Mesothelial cell of epicardium (in vitro differentiated cells): ENCODE measurements at regions not wholly inside any gene's neighbourhood (a gene's known extent, or its start where the extent isn't known, plus 50 kb on each side); places are given as distances from the start of the nearest gene placed in this dataset.

Experiments used
- DNase-seq, 2 experiments: peaks; one replicate each; pipeline ENCODE4 v3.0.0; 2021; ENCODE audit warnings: low spot score in 2 of 2; ENCODE audit not compliant: unreplicated experiment in 2 of 2
- H3K27ac Mint-ChIP-seq: 2 replicates; pipeline ENCODE4 v1.8.0; 2021; ENCODE audit warnings: mixed read lengths
- H3K27me3 Mint-ChIP-seq: 2 replicates; pipeline ENCODE4 v1.8.0; 2021; ENCODE audit warnings: low read depth, mixed read lengths
- H3K36me3 Mint-ChIP-seq: 2 replicates; pipeline ENCODE4 v1.8.0; 2021; ENCODE audit warnings: mixed read lengths
- H3K4me1 Mint-ChIP-seq: 2 replicates; pipeline ENCODE4 v1.8.0; 2021; ENCODE audit warnings: mixed read lengths
- H3K4me3 Mint-ChIP-seq: 2 replicates; pipeline ENCODE4 v1.8.0; 2021; ENCODE audit warnings: mild to moderate bottlenecking, moderate library complexity, mixed read lengths
- H3K9me3 Mint-ChIP-seq: 2 replicates; pipeline ENCODE4 v1.8.0; 2021; ENCODE audit warnings: mixed read lengths
- TF ChIP-seq, protein P1 (sequence below): fragments of 200-600 bp; sonication (generic); IDR thresholded peaks from one replicate; pipeline ENCODE4 v1.5.0; 2021; ENCODE audit warnings: antibody characterized with exemption; ENCODE audit not compliant: unreplicated experiment

DNA sequence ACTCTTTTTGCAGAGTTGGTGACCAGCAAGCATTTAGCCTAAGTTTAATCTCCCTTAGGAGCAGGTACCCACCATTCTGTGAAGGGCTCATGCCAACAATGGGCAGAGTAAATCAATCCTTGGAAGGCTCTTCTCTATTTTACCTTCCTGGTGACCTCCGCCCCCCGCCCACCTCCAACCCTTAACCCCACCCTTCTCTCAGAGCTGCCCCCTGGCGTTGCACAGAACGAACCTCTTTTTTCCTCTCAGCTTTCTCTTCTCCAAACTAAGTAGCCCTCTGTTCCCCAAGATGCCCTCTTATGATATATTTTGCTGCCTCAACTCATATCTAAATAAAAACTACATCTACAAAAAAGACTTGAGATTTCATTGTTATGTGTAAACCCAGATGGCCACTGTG is 186.8 kb downstream of the SEC16B start:
- Mint-ChIP-seq H3K9me3 (no peaks in the 10 kb centered on the region), H3K27ac (no peak overlapping the region), H3K4me3 (no peak overlapping the region)

DNA sequence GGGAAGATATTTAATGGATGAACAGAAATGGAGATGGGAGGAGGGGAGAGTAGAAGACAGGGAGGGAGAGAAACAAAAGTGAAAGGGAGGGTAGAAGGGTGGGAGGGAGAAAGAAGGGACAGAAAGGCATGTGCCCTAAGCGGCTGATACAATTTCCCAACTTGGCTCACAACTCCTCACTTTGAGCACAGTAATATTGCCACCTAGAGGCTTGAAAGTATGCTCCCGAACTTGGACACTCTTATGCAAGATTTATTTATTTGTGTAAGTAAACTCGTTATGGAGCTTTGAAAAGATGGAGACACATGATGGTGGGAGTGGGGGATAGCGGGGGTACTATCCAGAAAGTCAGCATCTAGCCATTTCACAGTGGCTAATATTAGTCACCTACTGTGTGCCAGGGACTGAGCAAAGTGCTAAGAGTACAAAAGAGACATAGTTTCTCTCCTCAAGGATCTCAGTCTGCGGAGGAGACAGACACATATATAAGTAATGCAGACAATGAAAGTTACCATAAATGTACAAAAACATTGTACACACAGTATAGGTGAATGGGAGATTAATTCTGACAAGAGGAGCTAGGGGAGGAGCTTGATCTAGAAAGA is 189.7 kb downstream of the SEC16B start:
- Mint-ChIP-seq H3K27me3 (peaks cover 24% of the 10 kb centered on the region), H3K36me3 (no peaks in the 10 kb centered on the region), H3K4me3 (no peak overlapping the region), H3K4me1 (peaks cover 21% of the 10 kb centered on the region), H3K27ac (no peak overlapping the region), H3K9me3 (peaks cover 3% of the 10 kb centered on the region)
- TF ChIP-seq, protein P1, sequence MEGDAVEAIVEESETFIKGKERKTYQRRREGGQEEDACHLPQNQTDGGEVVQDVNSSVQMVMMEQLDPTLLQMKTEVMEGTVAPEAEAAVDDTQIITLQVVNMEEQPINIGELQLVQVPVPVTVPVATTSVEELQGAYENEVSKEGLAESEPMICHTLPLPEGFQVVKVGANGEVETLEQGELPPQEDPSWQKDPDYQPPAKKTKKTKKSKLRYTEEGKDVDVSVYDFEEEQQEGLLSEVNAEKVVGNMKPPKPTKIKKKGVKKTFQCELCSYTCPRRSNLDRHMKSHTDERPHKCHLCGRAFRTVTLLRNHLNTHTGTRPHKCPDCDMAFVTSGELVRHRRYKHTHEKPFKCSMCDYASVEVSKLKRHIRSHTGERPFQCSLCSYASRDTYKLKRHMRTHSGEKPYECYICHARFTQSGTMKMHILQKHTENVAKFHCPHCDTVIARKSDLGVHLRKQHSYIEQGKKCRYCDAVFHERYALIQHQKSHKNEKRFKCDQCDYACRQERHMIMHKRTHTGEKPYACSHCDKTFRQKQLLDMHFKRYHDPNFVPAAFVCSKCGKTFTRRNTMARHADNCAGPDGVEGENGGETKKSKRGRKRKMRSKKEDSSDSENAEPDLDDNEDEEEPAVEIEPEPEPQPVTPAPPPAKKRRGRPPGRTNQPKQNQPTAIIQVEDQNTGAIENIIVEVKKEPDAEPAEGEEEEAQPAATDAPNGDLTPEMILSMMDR = peak; percentile 44
- DNase-seq = no peak

More for the DNA sequence above, 186.8 kb downstream of the SEC16B start:
- TF ChIP-seq, protein P1 = no peak
- H3K36me3 Mint-ChIP-seq = no peaks in the 10 kb centered on the region
- H3K4me1 Mint-ChIP-seq = peaks cover 21% of the 10 kb centered on the region
- DNase-seq = no peak
- peaks cover 47% of the 10 kb centered on the region for H3K27me3 Mint-ChIP-seq

DNA sequence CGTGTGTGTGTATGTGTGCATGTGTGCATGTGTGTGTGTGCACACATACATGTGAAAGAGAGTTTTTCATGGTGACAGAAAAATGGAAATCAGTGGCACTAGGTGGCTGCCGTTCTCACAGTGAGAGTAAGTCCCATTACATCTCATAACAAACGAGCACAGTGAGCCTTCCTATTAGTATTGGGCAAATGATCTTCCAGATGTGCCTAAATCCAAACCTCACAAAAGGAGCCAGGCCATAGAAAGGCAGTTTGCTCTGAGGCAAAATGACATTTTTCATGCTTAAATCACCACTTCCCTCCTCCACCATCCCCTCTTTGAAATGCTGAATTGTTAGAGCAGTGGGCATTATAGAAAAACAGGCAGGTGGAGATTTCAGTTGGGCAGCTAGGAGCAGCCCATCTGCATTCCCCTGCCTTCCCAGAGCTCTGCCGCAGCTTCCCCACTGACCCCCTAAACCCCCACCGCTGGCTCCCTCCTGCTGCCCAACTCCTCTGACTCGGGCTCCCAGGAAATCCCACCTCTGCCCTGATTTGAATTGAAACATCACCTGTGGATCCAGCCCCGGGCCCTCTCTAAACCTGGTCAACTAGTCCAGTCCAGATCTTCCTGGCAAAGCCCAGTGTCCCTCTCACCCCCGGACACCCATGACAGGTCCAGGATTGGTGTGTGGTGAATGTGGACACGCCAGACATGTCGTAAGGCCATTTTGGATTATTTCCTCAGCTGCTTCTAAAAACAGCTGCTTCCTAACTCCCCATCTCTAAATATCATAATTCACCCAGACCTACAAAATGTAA is 190.5 kb downstream of the SEC16B start:
- DNase-seq = no peak
- H3K4me3 Mint-ChIP-seq = no peak overlapping the region
- H3K27ac Mint-ChIP-seq = no peak overlapping the region
- H3K36me3 Mint-ChIP-seq = no peaks in the 10 kb centered on the region
- H3K4me1 Mint-ChIP-seq = peaks cover 21% of the 10 kb centered on the region
- TF ChIP-seq, protein P1 = no peak
- H3K27me3 Mint-ChIP-seq = peaks cover 18% of the 10 kb centered on the region
- peaks cover 11% of the 10 kb centered on the region for H3K9me3 Mint-ChIP-seq

DNA sequence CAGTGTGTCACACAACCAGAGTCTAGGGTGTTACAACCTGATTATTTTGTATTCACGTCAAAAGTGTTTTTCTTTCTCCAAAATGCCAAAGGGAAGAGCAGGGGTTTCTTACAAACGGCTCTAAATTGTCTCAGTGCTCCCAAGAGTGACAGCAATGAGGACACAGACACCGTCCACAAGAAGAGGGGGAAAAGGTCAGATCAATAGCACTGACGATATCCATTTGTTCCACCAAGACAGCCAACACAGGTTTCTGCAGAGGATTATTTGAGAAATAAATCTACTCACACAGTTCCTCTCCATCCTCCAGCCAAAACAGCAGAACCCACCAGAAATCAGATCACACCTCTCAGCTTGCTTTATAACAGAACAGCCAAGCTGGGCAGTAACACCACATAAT is 193.9 kb downstream of the SEC16B start:
- TF ChIP-seq, protein P1 = no peak
- Mint-ChIP-seq H3K27me3 (peaks cover 2% of the 10 kb centered on the region), H3K9me3 (peaks cover 26% of the 10 kb centered on the region), H3K36me3 (peaks cover 4% of the 10 kb centered on the region), H3K27ac (no peak overlapping the region), H3K4me1 (peaks cover 21% of the 10 kb centered on the region), H3K4me3 (no peak overlapping the region)
- DNase-seq = no peak

DNA sequence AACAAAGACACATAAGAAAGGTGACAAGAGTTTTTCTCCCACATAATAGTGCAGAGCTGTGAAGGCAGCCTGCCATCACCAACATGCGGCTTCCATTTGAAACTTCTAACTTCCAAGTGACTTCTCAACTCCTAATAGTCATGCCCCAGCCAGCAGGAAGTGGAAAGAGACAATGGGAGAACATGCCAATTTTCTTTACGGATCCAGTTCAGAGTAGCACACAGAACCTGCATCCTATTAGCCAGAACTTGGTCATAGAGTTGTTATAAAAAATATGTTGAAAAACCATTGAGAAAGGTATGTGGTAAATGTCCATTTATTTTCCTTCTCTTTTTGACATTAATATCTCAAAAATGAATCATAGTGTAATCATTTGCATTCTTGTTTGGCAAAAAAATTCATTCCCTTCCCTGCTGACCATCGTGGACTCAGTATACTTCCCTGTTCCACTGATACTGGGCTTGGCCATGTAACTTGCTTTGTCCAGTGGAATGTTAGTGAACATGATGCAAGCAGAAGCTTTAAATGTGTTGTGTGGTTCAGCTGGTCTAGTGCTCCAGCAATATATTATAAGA is 197.4 kb downstream of the SEC16B start:
- H3K27ac Mint-ChIP-seq = no peak overlapping the region
- no peak for DNase-seq
- H3K4me3 Mint-ChIP-seq = no peak overlapping the region
- H3K27me3 Mint-ChIP-seq = peaks cover 7% of the 10 kb centered on the region
- TF ChIP-seq, protein P1 = no peak
- no peaks in the 10 kb centered on the region for H3K4me1 Mint-ChIP-seq
- peaks cover 4% of the 10 kb centered on the region for H3K36me3 Mint-ChIP-seq
- peaks cover 26% of the 10 kb centered on the region for H3K9me3 Mint-ChIP-seq
